ENCODE measurements at regions not wholly inside any gene's neighbourhood (a gene's known extent, or its start where the extent isn't known, plus 50 kb on each side); places are given as distances from the start of the nearest gene placed in this dataset.

- no peak for TF ChIP-seq GTF2F1 (IDR thresholded peaks at IDR 0.05; ENCODE audit: borderline replicate concordance, low read depth, low read length)
- TF ChIP-seq POLR2AphosphoS5 (IDR thresholded peaks at IDR 0.05; ENCODE audit: low read depth, low read length): no peak
Measured at GRCh38 chr5:101721543-101721942, 574.5 kb downstream of the SLCO4C1 start.

Measured in H1 (cell line).